LNCAP (cell line): ENCODE measurements at regions not wholly inside any gene's neighbourhood (a gene's known extent, or its start where the extent isn't known, plus 50 kb on each side); places are given as distances from the start of the nearest gene placed in this dataset.

ENCODE experiments used
- CTCF ChIP-seq: fragments of 450-650 bp; IDR thresholded peaks from 2 replicates; pipeline ENCODE4 v1.5.1; 2017; ENCODE audit warnings: mild to moderate bottlenecking

- no peak for TF ChIP-seq CTCF
Measured at GRCh38 chr7:54180796-54181195, 361.4 kb upstream of the VSTM2A start.

- TF ChIP-seq CTCF: no peak
Measured at GRCh38 chr7:54183055-54183454, 359.1 kb upstream of the VSTM2A start.

- no peak for TF ChIP-seq CTCF
Measured at GRCh38 chr7:54186336-54186735, 355.8 kb upstream of the VSTM2A start.

GRCh38 chr7:54187886-54188685 is 354.1 kb upstream of the VSTM2A start:
- TF ChIP-seq CTCF: no peak

GRCh38 chr7:54188843-54189242 is 353.3 kb upstream of the VSTM2A start:
- TF ChIP-seq CTCF: no peak

- no peak for TF ChIP-seq CTCF
Measured at GRCh38 chr7:54189330-54189729, 352.8 kb upstream of the VSTM2A start.

- no peak for TF ChIP-seq CTCF
Measured at GRCh38 chr7:54201501-54201900, 340.7 kb upstream of the VSTM2A start.

- no peak for TF ChIP-seq CTCF
Measured at GRCh38 chr7:54215424-54215823, 326.8 kb upstream of the VSTM2A start.
